SKM-1 treated with dmso at 0.1 percent for 144 hours (cell line): ENCODE measurements at regions not wholly inside any gene's neighbourhood (a gene's known extent, or its start where the extent isn't known, plus 50 kb on each side); places are given as distances from the start of the nearest gene placed in this dataset.
"Not testable (repeated sequence)": the region's sequence is repeated elsewhere in the genome, so short reads cannot be mapped to it uniquely, and the experiment has no call there.

Source experiments
- DNase-seq: peaks from one replicate; lab custom pipeline; 2025; ENCODE audit not compliant: unreplicated experiment; lab: John Stamatoyannopoulos, UW

DNA sequence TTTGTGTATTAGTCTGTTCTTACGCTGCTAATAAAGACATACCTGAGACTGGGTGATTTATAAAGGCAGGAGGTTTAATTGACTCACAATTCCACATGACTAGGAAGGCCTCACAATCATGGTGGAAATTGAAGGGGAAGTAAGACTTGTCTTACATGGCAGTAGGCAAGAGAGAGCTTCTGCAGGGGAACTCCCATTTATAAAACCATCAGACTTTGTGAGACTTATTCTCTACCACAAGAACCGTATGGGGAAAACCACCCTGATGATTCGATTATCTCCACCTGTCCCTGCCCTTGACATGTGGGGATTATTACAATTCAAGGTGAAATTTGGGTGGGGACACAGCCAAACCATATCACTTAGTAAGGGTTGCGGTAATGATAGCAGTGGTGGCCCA, 833.1 kb downstream of the FLRT2 start:
- no peak for DNase-seq

- no peak for DNase-seq
These were observed 827.9 kb downstream of the FLRT2 start for GRCh38 chr14:86357876-86358275.

GRCh38 chr14:86357119-86357518, 827.2 kb downstream of the FLRT2 start:
- no peak for DNase-seq

GRCh38 chr14:86346818-86347384, 817.0 kb downstream of the FLRT2 start:
- no peak for DNase-seq

DNA sequence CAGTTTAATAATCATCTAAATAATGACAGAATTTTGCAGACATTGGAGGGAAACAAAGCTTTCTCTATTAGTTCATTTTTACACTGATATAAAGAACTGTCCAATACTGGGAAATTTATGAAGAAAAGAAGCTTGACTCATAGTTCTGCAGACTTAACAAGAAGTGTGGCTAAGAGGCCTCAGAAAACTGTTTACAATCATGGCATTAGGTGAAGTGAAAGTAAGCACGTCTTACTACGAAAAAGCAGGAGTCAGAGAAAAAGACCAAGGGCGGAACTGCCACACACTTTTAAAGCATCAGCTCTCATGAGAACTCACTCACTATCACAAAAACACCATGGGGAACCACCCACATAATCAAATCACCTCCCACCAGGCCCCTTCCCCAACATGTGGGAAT, 804.4 kb downstream of the FLRT2 start:
- no peak for DNase-seq

- no peak for DNase-seq
These were observed 803.5 kb downstream of the FLRT2 start for GRCh38 chr14:86333493-86333892.

- DNase-seq, result no peak
These were observed 801.4 kb downstream of the FLRT2 start for GRCh38 chr14:86331341-86331740.

- no peak for DNase-seq
These were observed 791.2 kb downstream of the FLRT2 start for GRCh38 chr14:86321151-86321550.

DNA sequence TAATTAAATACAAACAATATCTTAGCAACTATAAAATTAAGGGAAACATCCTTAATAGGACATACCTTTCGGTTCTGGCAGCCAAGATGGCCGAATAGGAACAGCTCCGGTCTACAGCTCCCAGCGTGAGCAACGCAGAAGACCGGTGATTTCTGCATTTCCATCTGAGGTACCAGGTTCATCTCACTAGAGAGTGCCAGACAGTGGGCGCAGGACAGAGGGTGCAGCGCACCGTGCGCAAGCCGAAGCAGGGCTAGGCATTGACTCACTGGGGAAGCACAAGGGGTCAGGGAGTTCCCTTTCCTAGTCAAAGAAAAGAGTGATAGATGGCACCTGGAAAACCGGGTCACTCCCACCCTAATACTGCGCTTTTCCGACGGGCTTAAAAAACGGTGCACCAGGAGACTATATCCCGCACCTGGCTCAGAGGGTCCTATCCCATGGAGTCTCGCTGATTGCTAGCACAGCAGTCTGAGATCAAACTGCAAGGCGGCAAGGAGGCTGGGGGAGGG, 782.3 kb downstream of the FLRT2 start:
- not testable (repeated sequence) for DNase-seq

- no peak for DNase-seq
These were observed 781.2 kb downstream of the FLRT2 start for GRCh38 chr14:86311151-86311550.

- no peak for DNase-seq
These were observed 780.7 kb downstream of the FLRT2 start for GRCh38 chr14:86310611-86311010.

GRCh38 chr14:86310148-86310547, 780.2 kb downstream of the FLRT2 start:
- DNase-seq, result no peak

DNA sequence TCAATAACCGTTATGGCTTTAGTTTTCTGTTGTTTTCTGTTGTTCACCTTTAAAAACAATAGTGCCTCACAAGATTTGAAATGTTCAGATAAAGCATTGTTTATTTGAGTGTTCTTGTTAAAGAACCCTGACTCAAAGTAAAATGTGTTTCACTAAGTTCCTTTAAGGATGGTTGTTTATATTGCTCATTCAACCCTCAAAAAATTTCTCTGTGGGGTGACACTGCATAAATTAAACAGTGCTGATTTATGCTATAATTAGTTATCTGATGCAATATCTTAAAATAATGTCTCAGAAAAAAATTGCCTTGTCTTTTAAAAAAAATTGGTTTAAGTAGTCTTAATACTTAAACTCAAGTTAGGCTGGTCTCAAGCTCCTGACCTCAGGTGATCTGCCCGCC, 775.1 kb downstream of the FLRT2 start:
- no peak for DNase-seq

DNA sequence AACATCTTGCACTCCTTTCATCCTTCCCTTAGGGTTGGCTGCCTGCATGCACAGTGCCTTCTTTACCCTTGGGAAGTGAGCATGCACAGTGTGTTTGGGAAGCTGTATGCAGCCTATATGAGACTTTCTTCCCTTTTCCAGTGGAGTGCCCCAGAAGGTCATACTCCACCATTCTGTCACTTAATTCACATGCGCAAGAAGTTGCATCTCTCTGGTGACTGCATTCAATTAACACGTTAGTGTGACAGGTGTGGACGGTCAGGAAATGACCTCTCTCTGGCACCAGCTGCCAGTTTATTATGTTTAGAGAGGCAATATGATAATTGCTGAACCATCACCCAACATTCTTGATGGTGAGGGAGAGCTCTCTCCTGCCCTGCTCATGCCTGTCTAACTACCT, 770.0 kb downstream of the FLRT2 start:
- DNase-seq, result no peak

- DNase-seq, result no peak
These were observed 766.2 kb downstream of the FLRT2 start for GRCh38 chr14:86296173-86296572.

DNA sequence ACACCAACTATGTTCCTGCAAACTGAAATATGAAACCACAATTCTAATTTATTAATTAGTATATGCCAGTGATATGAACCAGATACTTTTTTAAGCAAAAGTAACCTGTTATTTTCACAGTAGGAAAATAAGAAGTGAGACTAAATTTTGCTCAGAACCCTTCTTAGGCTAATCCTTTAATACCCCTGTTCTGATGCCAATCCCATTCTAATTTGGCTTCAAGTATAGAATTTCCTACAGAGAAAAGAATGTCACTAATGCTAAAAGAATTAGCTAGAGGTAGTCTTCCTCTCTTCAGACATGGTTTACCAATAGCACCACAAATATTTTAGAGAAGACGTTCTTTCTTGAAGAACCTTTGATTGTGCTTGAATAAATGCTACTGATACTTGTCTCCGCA, 758.4 kb downstream of the FLRT2 start:
- DNase-seq, result no peak

DNA sequence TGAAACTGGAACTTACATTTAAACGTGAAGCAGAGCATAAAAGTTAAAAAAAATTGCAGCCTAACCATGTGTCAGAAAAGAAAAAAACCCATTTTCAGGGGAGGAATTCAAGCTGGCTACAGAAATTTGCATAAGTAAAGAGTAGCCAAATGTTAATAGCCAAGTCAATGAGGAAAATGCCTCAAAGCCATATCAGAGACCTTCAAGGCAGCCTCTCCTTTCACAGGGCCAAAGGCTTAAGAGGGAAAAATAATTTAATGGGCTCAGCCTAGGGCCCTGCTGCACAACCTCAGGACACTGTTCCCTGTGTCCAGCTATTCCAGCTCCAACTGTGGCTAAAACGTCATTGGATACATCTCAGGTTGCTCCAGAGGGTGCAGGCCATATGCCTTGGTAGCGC, 749.5 kb downstream of the FLRT2 start:
- DNase-seq, result no peak

DNA sequence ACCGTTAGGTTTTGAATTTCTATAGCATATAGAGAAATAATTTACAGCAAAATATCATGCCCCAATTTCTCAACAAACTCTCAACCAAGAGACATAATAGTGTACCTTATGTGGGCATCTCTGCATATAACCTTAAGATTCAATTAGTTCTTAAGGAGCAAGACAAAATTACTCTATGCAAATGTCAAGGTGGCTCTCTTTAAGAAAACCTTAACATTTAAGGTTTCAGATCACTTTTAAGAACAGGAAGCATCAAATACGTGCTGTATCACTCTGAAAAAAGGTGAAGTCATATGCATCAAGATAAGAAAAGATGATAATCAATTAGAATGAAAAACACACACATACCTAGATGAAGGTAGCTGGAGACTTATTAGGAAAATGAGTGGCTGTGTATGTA, 728.0 kb downstream of the FLRT2 start:
- no peak for DNase-seq

DNA sequence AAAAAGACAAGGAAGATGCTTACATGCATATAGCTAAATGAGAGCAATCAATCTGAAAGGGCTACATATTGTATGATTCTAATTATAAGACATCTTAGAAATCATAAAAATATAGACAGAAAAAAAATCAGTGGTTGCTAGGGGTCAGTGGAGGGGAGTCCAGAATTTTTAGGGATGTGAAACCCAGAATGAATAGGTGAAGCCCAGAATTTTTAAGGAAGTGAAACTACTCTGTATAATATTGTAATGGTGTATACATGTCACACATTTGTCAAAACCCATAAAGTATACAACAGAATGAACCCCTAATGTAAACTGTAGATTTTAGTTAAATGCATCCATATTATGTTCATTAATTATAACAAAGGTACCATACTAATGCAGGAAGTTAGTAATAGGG, 713.2 kb downstream of the FLRT2 start:
- peak; percentile 10 for DNase-seq

- DNase-seq, result no peak
These were observed 707.8 kb downstream of the FLRT2 start for GRCh38 chr14:86237733-86238132.

- DNase-seq, result no peak
These were observed 691.8 kb downstream of the FLRT2 start for GRCh38 chr14:86221755-86222154.

- no peak for DNase-seq
These were observed 691.1 kb downstream of the FLRT2 start for GRCh38 chr14:86221000-86221399.

DNA sequence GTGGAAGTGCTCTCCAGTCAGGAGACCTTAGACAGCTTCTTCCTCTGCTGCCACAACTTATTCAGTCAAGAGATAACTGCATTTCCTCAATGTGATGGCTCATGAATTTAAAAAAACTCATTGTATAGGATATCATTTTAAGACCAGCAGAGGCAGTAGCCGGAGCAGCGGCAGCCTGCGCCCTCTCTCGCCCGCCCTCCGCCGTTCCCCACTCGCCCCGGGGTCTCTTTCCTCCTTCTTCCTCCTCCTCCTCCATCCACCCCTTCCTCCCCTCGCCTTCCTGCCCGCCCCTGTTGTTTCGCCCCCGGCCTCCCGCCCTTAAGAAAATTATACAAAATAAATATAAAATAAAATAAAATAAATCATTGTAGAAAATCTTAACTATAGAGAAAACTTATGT, 687.6 kb downstream of the FLRT2 start:
- DNase-seq, result no peak
